ENCODE measurements at regions not wholly inside any gene's neighbourhood (a gene's known extent, or its start where the extent isn't known, plus 50 kb on each side); places are given as distances from the start of the nearest gene placed in this dataset.

GRCh38 chr11:56842814-56843794 is 94.6 kb upstream of the OR9G4 start:
- no peaks in the 10 kb centered on the region for H3K4me1 ChIP-seq (ENCODE audit: control insufficient read depth, insufficient read depth, low read length)
- H2AFZ ChIP-seq (ENCODE audit: control insufficient read depth, low read depth, low read length): no peak overlapping the region
- no peaks in the 10 kb centered on the region for H3K36me3 ChIP-seq (ENCODE audit: control insufficient read depth in 2 of 2, insufficient read depth in 2 of 2, low read length in 1 of 2)
- no peak overlapping the region for H3K4me3 ChIP-seq
- intact Hi-C loops (cut with micrococcal nuclease; ENCODE audit: unreplicated experiment) (loop anchor here (10.0 kb wide), 1 partner anchor 272 kb away; no protein-coding TSS in a partner anchor), in situ Hi-C loops (cut with MboI) (loop anchor here (5.0 to 25.0 kb wide), 2 partner anchors 399 to 644 kb away; no protein-coding TSS in a partner anchor)
- no peak overlapping the region for H3K27ac ChIP-seq (ENCODE audit: control insufficient read depth, insufficient read depth)
- H4K20me1 ChIP-seq (ENCODE audit: control insufficient read depth, insufficient read depth): no peaks in the 10 kb centered on the region
- ChIA-PET RAD21 (ENCODE audit: unreplicated experiment) (interaction anchor here (6.5 kb wide), 1 partner anchor 407 kb away, joined by 75 read pairs; no protein-coding TSS in a partner anchor), CTCF (interaction anchor here (0.6 to 6.6 kb wide), 3 partner anchors 18 to 408 kb away, joined by 3 to 184 read pairs (median 3); no protein-coding TSS in a partner anchor), SMC1A (ENCODE audit: uncharacterized antibody, unreplicated experiment) (interaction anchor here (1.2 to 4.4 kb wide), 3 partner anchors 369 to 406 kb away, joined by 3 to 61 read pairs (median 3); no protein-coding TSS in a partner anchor), POLR2A (no interaction called here)
- WGBS (ENCODE audit: insufficient coverage, insufficient replicate concordance, low lambda C conversion rate, missing lambda C conversion rate): 4% methylated on average over 5 of the region's 5 CpGs
- H3K9me3 ChIP-seq (replicated peaks; ENCODE audit: control insufficient read depth, insufficient read depth, low read length): no peaks in the 10 kb centered on the region
- TF ChIP-seq BHLHE40 (IDR thresholded peaks at IDR 0.05; ENCODE audit: borderline replicate concordance in 1 of 2, low read depth in 2 of 2, low read length in 1 of 2) (no peak), FOXM1 (IDR thresholded peaks at IDR 0.05; ENCODE audit: low read depth, low read length) (no peak), ZNF217 (IDR thresholded peaks at IDR 0.05) (no peak), PAX8 (IDR thresholded peaks at IDR 0.05) (no peak), ZBTB33 (IDR thresholded peaks at IDR 0.05) (no peak), GABPA (IDR thresholded peaks at IDR 0.05; ENCODE audit: low read depth) (no peak), CUX1 (IDR thresholded peaks at IDR 0.05; ENCODE audit: insufficient replicate concordance, low read depth, low read length) (no peak), POLR2AphosphoS2 (IDR thresholded peaks at IDR 0.05; ENCODE audit: low read depth, low read length) (no peak), CBX5 (IDR thresholded peaks at IDR 0.05; ENCODE audit: low read depth) (no peak)
- no TSS peak for BruUV-seq (replicated peaks)
- H3K9ac ChIP-seq (ENCODE audit: control insufficient read depth, insufficient read depth, low read length): no peak overlapping the region
- H3K4me2 ChIP-seq (ENCODE audit: control insufficient read depth, insufficient read depth): no peak overlapping the region
- DNase-seq (ENCODE audit: low read depth, low spot score): no peak
- H3K79me2 ChIP-seq (ENCODE audit: control insufficient read depth, insufficient read depth, low read length): no peaks in the 10 kb centered on the region
- FAIRE-seq: no peak
- 0 out of 3 replicates have a peak, but pooled peaks have one; percentile 23 for ATAC-seq
- H3K27me3 ChIP-seq (replicated peaks in 1 of 2; ENCODE audit: control insufficient read depth in 2 of 2, insufficient read depth in 2 of 2, low read length in 1 of 2): no peaks in the 10 kb centered on the region

All from GM12878 (cell line).